DOHH2 (cell line): ENCODE measurements at regions not wholly inside any gene's neighbourhood (a gene's known extent, or its start where the extent isn't known, plus 50 kb on each side); places are given as distances from the start of the nearest gene placed in this dataset.

ENCODE experiments used
- EZH2phosphoT487 ChIP-seq: fragments of 200-600 bp; sonication (generic); IDR thresholded peaks from 2 replicates; pipeline ENCODE4 v1.6.1; 2017; ENCODE audit warnings: borderline replicate concordance, mild to moderate bottlenecking, antibody characterized with exemption, low read length, moderate library complexity, mixed read lengths
- TF ChIP-seq, protein P1 (sequence below): fragments of 200-600 bp; sonication (generic); IDR thresholded peaks from one replicate; pipeline ENCODE4 v1.5.1; 2014; ENCODE audit warnings: antibody characterized with exemption, mild to moderate bottlenecking, low read depth, low read length; ENCODE audit not compliant: poor library complexity, severe bottlenecking

- TF ChIP-seq, protein P1, sequence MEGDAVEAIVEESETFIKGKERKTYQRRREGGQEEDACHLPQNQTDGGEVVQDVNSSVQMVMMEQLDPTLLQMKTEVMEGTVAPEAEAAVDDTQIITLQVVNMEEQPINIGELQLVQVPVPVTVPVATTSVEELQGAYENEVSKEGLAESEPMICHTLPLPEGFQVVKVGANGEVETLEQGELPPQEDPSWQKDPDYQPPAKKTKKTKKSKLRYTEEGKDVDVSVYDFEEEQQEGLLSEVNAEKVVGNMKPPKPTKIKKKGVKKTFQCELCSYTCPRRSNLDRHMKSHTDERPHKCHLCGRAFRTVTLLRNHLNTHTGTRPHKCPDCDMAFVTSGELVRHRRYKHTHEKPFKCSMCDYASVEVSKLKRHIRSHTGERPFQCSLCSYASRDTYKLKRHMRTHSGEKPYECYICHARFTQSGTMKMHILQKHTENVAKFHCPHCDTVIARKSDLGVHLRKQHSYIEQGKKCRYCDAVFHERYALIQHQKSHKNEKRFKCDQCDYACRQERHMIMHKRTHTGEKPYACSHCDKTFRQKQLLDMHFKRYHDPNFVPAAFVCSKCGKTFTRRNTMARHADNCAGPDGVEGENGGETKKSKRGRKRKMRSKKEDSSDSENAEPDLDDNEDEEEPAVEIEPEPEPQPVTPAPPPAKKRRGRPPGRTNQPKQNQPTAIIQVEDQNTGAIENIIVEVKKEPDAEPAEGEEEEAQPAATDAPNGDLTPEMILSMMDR, result no peak
- no peak for TF ChIP-seq EZH2phosphoT487
Measured at GRCh38 chr20:60845146-60845545, 406.9 kb upstream of the CDH4 start.
